Tongue (tissue), 1 donor: ENCODE measurements at regions not wholly inside any gene's neighbourhood (a gene's known extent, or its start where the extent isn't known, plus 50 kb on each side); places are given as distances from the start of the nearest gene placed in this dataset.
"Not testable (repeated sequence)": the region's sequence is repeated elsewhere in the genome, so short reads cannot be mapped to it uniquely, and the experiment has no call there.

Experiments used
- DNase-seq: peaks from one replicate; pipeline ENCODE4 v3.0.0-alpha.2; 2015

DNA sequence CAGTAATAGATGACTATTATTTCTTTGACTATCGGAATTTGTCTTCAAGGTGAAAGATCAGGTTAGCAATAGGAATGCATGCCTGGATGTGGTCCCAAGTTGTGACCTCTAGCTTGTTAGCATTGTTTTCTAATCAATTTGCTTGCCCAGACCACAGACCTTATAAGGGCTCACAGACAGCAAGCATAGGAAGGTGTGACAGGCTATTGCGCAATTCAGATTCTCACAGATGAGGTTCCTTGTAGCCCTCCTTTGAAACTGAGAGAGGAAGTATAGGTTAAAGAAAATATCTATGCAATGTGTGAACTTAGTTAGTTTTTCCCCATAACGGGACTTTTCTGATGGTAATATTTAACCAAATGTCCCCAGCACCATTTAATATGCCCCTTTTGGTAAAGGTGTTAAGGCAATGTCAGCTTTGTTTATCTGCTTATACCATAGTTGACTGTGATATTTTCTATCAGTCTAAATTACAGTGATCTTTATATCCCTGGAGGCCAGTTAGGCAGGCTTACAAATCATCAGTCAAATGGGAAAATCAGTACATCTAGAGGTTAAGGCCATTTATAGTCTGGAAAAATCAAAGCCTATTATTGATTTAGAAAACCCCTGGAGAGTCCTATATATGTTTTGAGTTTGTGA lies 168.1 kb upstream of the MBNL1 start:
- DNase-seq: no peak

DNA sequence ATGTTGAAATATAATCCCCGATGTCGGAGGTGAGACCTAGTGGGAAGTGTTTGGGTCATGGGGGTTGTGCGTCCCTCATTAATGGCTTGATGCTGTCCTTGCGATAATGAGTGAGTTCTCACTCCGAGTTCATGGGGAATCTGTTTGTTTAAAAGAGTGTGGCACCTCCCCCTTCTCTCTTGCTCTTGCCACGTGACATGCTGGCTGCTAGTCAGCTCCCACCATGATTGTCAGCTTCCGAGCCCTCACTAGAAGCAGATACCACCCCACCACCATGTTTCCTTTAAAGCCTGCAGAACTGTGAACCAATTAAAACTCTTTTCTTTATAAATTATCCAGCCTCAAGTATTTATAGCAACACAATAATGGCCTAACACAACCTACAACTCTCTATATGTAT lies 166.3 kb upstream of the MBNL1 start:
- DNase-seq: no peak

DNA sequence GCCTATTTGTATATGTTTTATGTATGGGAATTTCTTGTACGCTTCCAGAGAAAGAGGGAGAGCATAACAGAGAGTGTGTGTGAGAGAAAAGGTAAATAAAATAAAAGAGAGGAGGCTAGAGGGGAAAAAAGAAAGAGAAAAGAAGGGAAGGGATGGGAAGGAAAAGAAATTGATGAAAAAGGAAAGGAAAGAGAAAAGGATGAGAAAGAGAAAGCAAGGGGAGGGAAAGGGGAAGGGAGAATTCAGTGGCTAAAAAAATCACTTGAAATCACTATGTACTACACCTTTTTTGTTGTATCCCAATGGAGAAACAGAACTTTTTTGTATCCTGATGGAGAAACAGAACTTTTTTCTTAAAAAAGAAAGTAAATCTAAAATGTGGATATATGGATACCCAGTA lies 165.5 kb upstream of the MBNL1 start:
- no peak for DNase-seq

DNA sequence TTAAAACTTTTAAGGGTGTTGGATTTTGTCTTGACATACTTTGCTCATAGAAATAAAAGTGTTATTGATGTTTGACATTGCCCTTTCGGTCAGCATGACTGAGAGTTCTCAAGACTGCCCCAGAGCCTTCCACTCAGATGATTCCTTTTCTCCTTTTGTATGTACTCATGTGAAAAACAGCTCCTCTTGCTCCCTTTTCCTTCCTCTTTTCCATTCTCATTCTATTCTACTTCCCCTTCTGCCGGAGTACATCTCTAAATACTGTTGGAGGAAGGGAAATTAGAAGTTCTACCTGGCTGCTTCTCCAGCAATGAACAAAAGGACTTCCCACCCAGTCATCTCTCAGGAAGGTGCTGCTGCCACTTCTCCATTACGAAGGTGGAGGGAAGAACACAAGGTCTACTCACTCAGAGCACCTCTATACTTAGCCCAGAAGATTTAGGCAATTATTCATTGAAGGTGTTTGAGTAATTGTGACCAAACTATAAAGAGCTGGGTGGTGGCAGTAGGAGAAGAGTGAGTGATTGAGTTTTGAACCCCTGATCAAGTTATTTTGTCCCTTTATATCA lies 163.8 kb upstream of the MBNL1 start:
- no peak for DNase-seq

DNA sequence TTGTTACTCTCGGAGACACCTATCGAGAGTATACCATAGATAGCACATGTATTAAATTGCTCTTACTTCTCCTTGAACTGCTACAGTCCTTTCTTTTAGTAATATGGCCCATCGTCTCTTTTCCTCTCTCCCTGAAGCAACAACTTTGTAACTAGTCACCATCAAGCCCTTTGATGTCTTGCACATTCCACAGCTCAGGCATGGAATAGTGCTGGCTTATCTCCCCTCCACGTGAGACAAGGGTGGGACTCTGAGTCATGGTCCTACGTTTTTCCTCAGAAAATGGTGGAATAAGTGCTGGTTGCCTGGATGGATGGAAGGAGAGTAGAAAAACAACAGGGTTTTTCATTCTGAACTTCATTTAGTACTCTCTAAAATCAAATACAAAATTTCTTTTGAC lies 163.3 kb upstream of the MBNL1 start:
- no peak for DNase-seq

DNA sequence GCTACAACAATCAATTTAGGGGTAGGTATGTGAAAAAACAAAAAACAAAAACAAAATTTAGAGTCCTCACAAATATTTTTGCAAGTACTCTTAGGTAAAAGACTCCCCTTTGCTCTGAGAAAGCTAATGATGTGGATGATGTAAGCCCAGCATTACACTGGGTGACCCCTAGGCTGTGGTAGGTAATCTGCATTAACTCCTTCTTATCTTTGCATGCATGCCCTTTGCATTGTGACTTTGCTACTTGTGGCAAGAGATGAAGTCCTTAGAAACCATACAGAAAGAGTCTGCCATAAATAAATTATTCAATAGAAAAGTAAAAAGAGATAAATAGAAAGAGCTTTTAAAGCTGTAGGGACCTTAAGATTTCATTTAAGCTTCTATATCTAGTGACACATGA lies 159.7 kb upstream of the MBNL1 start:
- DNase-seq: no peak

DNA sequence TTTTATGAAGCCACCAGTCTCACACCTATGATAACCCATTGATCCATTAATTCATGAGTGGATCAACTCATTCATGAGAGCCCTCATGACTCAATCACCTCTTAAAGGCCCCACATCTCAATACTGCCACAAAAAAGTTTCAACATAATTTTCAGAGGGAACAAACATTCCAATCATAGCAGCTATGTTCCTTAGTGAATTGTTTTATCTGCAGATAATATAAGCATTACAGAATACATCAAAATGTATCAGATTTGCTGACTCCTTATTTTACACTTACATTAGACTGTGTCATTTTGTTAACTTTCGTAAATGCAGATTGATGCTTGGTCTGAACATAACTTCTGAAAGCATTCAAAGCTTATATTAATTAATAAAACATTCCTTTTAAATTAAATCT lies 155.3 kb upstream of the MBNL1 start:
- DNase-seq: no peak

DNA sequence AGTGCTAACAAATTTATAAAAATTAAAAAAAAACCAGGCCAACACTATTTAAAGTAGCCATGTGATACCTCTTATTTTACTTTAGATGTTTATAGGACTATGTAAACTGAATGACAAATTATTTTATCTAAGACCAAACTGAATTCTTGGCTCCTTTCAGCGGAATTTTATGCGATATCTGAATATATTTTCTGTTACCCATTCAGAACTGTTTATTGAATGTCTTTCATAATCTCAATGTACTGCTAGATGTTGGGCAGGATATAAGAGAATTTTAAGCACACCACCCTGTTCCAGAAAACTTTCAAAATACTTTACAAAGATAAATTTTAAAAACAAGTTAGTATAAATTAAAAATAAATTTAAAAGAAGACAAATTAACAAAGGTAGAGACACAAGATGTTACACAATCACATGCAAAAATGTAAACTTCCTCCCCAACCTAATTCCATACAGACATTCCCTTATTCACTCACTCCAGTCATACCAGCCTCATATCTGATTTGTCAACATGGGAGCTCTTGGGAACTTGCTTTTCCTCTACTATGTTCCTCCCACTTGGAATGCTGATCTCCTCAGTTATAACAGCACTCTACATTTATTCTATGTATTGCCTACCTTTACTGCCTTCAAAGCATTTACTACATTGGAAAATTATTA lies 154.6 kb upstream of the MBNL1 start:
- no peak for DNase-seq

DNA sequence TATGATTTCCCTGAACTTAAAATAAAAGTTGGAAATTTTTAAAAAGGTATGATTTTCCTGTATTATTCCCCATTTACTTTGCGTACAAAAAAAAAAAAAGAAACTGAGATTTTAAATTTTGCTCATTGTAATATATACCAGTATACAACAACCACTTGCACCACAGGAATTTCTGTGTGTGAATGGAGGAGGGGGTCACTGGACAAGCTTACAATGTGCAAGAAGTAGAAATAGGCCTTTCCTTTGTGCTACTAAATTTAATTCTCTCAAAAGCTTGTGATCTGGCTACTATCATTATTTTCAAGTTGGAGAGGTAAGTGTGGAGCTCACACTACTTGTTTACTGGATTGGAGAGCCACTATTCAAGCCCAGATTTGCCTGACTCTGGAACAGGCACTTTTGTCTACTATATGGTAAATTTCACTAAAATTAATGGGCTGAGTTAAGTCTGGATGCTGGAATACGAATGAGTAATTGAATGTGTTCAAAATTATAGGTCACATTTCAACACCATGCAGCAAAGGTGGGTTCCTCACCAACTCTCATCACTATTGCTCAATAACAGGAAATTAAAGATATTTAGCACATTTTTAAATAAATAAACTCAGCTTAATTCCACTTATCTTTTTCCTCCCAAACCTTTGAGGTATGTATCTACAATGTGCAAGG lies 148.0 kb upstream of the MBNL1 start:
- DNase-seq: no peak

DNA sequence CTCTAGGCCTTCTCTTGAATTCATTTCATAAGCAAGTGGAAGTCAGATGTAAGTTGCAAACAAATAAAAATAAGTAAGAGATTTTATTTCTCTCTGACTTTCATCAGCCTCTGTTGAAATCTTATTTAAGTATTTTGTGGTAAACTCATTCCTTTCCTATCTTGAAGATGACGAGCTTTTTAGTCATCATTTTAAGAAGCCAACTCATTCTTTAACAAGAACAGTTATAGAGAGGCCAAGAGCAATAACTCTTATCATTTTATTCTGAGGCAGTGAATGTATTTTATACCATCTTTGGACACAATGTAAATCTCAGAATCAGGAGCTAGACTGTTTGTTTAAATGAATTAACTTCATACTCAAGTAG lies 147.5 kb upstream of the MBNL1 start:
- no peak for DNase-seq

DNA sequence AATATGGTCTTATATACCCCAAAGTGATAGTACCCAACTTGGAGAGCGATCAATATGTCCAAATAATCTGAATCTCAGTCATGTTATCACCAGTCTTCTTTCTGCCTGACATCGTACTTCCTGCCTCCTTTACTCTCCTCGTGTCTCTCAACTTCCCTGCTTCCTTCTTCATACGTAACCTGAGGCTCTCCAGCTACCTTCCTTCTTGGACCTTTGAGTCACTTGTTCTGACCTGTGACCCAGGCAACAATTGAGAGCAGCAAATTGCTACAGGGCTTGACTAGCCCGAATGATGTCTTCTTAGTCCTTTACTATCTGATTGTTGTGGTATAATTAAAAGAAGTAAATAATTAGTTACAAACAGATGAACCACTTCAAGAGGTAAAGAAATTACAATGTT lies 145.9 kb upstream of the MBNL1 start:
- DNase-seq: no peak

DNA sequence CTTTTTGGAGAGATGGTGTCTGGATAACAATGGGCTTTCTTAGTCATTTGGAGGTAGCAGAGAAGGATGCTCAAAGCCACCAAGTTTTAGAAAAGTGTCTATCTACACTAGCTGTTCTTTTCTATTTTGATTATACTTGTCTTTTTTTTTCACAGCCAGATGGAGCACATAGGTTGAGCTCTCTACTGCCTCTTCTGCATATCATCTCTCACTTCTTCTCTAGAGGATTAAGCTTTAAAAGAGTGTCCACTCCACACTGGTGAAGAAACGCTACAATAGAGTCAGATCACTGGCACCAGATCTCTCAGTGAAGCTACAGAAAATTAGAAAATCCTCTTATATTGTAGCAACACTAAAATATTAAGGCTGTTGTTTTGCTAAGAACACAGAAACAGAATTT lies 145.3 kb upstream of the MBNL1 start:
- DNase-seq: no peak

DNA sequence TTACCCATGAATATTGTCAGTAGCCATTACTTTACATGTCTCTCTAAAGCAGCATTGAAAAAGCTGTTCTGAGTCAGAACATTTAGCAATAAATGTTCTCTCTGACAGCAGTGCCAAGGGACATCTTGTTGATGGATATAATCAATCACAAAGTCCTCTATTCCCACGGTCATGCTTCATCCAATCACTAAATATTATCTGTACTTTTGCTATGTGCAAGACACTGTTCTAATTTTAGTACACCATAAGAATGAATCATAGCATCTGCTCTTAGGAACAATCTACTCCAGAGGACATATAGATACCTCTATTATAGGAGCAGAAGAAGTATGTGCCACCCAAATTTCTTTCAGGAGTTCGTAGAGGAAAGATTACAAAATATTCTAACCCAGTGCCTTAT lies 142.5 kb upstream of the MBNL1 start:
- DNase-seq: no peak

DNA sequence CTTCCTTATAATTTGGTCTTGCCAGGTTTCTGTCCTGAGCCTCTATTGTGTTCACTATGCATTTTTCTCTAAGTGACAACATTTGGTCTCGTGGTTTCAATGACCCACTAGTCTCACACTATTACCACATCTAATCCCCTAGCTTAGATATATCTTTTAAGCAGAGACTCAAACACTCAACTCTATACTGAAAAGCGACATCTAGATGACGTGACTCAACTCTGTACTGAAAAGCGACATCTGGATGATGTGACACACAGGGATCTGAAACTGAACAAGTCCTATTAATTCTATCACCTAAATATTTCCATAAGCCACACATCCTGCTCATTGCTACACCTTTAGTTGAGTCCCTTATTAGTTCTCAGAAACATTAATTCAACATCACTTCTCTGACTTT lies 141.7 kb upstream of the MBNL1 start:
- DNase-seq: no peak

DNA sequence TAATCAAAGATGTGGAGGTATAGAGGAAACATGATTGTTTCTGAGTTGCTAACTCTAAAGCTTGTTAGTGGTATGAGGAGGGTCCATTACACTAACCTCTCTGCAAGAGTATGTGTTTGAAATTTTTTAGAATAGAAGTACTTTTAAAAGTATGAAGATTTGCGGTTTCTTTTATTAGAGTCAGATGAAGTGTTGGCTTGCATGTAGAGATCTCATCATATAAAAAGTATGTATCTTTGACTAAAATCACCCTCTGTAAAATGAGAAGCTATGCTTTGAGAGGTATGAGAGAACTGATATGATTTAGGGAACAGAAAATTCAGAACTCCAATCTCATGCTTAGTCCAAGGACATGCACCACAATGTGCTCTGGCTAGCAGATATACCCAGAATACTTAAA lies 140.4 kb upstream of the MBNL1 start:
- DNase-seq: no peak

DNA sequence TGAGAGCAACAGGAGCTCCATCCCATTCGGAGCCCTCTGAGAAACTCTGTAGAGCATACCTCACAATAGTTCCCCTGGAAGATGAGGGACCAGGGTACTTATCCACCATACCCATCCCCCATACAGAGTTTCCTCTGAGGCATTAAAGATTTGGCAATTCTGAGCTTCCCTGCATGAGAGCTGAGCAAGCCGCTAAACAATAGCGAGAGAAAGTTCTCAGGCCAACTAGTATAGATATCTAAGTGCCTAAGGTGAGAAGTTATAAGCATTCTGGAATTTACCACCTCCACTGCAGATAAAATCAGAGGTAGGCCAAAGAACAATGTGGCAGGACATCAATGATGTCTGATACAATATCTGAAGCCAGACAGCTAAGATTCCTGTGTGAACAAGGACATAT lies 129.1 kb upstream of the MBNL1 start:
- DNase-seq: no peak

DNA sequence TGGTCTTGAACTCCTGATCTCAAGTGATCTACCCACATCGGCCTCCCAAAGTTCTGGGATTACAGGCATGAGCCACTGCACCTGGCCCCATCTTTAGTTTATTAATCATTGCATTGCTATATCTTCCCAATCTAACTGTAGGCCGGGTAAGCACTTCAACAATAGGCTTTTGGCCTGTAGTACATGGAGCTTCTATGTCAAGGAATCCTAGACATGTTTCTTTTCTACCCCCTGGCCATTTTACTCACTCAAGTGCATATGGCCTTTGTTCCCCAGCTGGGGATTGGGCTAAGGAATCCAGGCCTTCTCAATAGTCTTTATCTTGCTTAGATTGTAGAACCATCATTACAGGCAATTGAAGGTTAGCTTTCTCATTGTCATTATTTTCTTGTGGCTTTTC lies 122.3 kb upstream of the MBNL1 start:
- DNase-seq: no peak

DNA sequence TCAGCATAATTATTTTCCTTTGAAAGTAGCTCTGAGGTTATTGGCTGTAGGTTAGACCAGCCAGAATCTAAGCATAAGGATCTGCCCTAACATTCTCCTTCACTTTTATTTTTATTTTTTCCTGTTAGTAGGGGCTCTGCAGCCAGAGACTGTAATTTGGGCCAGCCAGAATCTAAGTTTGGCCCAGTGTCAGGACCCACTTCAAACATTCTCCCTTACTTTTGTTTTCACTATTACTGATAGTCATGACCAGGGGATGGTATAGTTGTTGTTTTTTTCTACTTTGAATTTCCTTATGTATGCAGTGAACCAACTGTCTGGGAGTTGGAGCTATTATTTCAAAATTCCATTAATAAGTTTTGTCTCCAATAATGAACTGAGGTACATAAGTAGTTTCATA lies 121.0 kb upstream of the MBNL1 start:
- no peak for DNase-seq

DNA sequence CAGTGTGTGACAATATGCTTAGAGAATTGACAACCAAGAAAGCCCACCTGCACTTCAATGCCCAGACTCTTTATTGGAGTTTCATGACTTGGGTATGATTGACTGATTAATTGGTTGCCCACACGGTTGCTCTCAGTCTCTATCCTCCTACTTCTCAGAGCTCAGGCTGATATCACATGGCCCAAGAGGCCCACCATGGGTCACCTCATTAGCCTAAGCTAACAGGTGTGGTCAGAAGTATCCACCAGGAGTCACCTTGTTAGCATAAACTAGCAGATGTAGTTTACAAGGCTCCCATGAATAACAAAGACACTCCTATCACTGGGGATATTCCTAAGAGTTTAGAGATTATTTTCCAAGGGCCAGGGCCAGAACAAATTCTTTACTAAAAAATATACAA lies 120.2 kb upstream of the MBNL1 start:
- DNase-seq: no peak

DNA sequence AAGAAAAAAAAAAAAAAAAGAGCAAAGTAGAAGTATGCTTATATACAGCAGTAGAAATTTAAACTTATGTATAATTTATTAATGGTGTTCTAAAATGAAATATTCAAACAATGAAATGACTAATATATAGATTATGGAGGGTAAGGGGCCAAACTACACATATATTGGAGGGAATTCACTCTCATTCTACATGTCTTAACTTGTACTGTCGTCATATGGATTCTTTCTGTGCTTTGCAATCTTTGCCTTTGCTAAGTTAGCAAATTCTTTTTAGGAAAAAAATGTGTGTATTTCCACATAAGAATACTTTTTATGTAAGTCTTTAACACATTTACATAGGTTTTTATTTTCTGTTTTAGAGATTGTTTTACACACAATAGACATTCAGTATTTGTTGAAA lies 118.9 kb upstream of the MBNL1 start:
- no peak for DNase-seq

DNA sequence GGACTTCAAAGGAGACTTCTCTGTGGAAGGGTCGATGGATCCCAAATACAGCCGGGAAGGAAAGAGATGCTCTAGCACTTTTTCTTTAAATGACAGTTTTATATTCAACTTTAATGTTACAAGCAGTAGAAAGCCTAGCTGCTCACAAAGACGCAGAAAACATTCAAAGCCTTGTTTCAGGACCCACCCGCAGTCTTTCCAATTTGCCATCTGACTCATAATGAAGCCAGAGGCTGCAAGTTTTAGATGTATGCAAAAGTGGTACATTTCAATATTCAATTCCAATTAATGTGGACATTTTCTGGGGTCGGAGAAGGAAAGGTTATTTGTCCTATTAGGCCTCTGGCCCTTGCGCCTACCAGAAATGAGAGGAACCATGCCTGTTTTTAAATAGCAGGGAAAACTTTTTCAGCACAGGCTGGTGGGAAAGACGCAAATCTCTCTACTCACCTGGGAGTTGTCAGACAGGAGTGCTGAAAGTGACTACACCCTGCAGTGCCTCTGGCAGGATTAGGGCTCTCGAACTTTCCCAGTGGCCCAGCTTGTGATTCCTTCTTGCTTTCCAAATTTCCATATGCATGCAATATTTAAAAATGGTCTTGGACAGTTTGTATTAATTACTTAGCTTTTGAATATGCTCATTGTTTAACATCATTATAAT lies 117.4 kb upstream of the MBNL1 start:
- no peak for DNase-seq

DNA sequence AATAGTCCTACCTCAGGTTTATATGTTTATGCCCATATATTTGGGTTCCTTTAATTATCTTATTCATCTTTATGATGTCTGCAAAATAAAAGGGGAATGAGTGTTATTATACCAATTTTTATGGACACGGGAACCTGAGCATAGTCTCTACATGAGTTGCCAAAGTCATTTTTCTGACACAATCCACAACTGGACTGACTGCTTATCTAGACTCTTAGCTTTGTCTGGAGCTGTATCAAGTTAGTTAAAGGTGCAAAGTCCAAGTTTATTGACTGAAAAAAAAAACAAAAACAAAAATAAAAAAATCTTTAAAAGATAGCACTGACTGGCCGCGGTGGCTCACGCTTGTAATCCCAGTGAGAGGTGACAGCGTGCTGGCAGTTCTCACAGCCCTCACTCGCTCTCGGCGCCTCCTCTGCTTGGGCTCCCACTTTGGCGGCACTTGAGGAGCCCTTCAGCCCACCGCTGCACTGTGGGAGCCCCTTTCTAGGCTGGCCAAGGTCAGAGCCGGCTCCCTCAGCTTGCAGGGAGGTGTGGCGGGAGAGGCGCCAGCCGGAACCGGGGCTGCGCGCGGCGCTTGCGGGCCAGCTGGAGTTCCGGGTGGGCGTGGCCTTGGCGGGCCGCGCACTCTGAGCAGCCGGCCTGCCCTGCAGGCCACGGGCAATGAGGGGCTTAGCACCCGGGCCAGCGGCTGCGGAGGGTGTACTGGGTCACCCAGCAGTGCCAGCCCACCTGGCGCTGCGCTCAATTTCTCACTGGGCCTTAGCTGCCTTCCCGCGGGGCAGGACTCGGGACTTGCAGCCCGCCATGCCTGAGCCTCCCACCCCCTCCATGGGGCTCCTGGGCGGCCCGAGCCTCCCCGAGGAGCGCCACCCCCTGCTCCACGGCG lies 116.6 kb upstream of the MBNL1 start:
- not testable (repeated sequence) for DNase-seq
